Endothelial cell of umbilical vein (primary cell): ENCODE measurements at regions not wholly inside any gene's neighbourhood (a gene's known extent, or its start where the extent isn't known, plus 50 kb on each side); places are given as distances from the start of the nearest gene placed in this dataset.

Source experiments
- BruUV-seq: library from RNA; stranded (reverse); fragments of 400-500 nt; replicated peaks from 2 replicates; lab custom pipeline; 2021; lab: Mats Ljungman, UMichigan
- CTCF ChIA-PET: fragments of 300-600, 350-600 bp; sonication (Branson Sonifier 250); formaldehyde crosslinking; loops from one replicate; lab custom pipeline; 2021; ENCODE audit warnings: antibody characterized with exemption, inconsistent platforms; lab: Charles Lee
- POLR2A ChIA-PET: fragments of 300-600, 350-600 bp; sonication (Branson Sonifier 250); formaldehyde crosslinking; loops from one replicate; lab custom pipeline; 2021; ENCODE audit warnings: antibody characterized with exemption, inconsistent platforms; lab: Charles Lee
- DNase-seq: peaks from one replicate; pipeline ENCODE4 v3.0.0-alpha.2; 2011; ENCODE audit warnings: low read depth, low spot score
- FAIRE-seq: peaks from 2 replicates; lab custom pipeline; 2011; peaks lifted over from hg19 to GRCh38; lab: Jason Lieb, UNC
- H2AFZ ChIP-seq: 2 replicates; pipeline ENCODE4 v1.6.0; 2012; ENCODE audit warnings: low read depth, low read length, control low read depth, inconsistent platforms
- H3K27ac ChIP-seq: 2 replicates; pipeline ENCODE4 v1.5.1; 2011; ENCODE audit warnings: low read depth, mild to moderate bottlenecking, control low read depth, low read length, moderate library complexity; ENCODE audit not compliant: insufficient read depth
- H3K27me3 ChIP-seq, 2 experiments: 2 replicates each; pipeline versions ENCODE4 v1.6.0 to v1.6.1; 2011; ENCODE audit warnings: low read length in 2 of 2, mixed read lengths in 1 of 2; ENCODE audit not compliant: control insufficient read depth in 2 of 2, insufficient read depth in 2 of 2
- H3K36me3 ChIP-seq, 2 experiments: 2 replicates in 1 of 2; 3 replicates in 1 of 2; pipeline ENCODE4 v1.5.1; 2011; ENCODE audit warnings: low read length in 2 of 2, mild to moderate bottlenecking in 1 of 2, moderate library complexity in 1 of 2; ENCODE audit not compliant: control insufficient read depth in 2 of 2, insufficient read depth in 2 of 2; ENCODE audit errors: extremely low read depth in 1 of 2
- H3K4me1 ChIP-seq: 3 replicates; pipeline ENCODE4 v1.5.1; 2011; ENCODE audit warnings: mild to moderate bottlenecking, low read length; ENCODE audit not compliant: control insufficient read depth, insufficient read depth; ENCODE audit errors: extremely low read depth
- H3K4me2 ChIP-seq: 2 replicates; pipeline ENCODE4 v1.6.1; 2011; ENCODE audit warnings: low read length, control low read depth, mixed read lengths; ENCODE audit not compliant: insufficient read depth
- H3K4me3 ChIP-seq, 3 experiments: fragments of 200-600 bp in 1 of 3; sonication (generic), shearing (Covaris generic) in 1 of 3; replicated peaks in 1 of 3; 2 replicates each; pipeline ENCODE4 v1.5.1; 2011 to 2016; ENCODE audit warnings: control low read depth in 3 of 3, low read length in 3 of 3, mild to moderate bottlenecking in 2 of 3, inconsistent platforms in 1 of 3, low read depth in 1 of 3, moderate library complexity in 1 of 3; ENCODE audit not compliant: insufficient read depth in 1 of 3
- H3K79me2 ChIP-seq: 2 replicates; pipeline ENCODE4 v1.6.0; 2012; ENCODE audit warnings: low read length, inconsistent platforms; ENCODE audit not compliant: control insufficient read depth, insufficient read depth
- H3K9ac ChIP-seq: replicated peaks from 2 replicates; pipeline ENCODE3; 2011; ENCODE audit warnings: low read length, control low read depth; ENCODE audit not compliant: insufficient read depth; ENCODE audit errors: extremely low read depth
- H3K9me1 ChIP-seq: replicated peaks from 3 replicates; pipeline ENCODE4 v1.6.0; 2011; ENCODE audit warnings: mild to moderate bottlenecking, low read length; ENCODE audit not compliant: control insufficient read depth, insufficient read depth; ENCODE audit errors: extremely low read depth
- H3K9me3 ChIP-seq: replicated peaks from 2 replicates; pipeline ENCODE4 v1.5.1; 2012; ENCODE audit warnings: low read length, inconsistent platforms; ENCODE audit not compliant: control insufficient read depth, insufficient read depth
- H4K20me1 ChIP-seq: replicated peaks from 2 replicates; pipeline ENCODE3; 2011; ENCODE audit warnings: mild to moderate bottlenecking, low read length; ENCODE audit not compliant: control insufficient read depth, insufficient read depth; ENCODE audit errors: extremely low read depth
- CTCF ChIP-seq, 2 donors: IDR thresholded peaks; 1 replicate in 1 of 2; 2 replicates in 1 of 2; pipeline ENCODE4 v1.5.1; 2011; ENCODE audit warnings: low read length in 2 of 2, mild to moderate bottlenecking in 2 of 2, moderate library complexity in 2 of 2, control low read depth in 1 of 2, inconsistent platforms in 1 of 2, low read depth in 1 of 2; ENCODE audit not compliant: insufficient read depth in 1 of 2; ENCODE audit errors: extremely low read depth in 1 of 2
- EZH2 ChIP-seq: IDR thresholded peaks from 2 replicates; pipeline ENCODE4 v1.6.1; 2012; ENCODE audit warnings: borderline replicate concordance, low read depth, mild to moderate bottlenecking, moderate library complexity, low read length, inconsistent platforms; ENCODE audit not compliant: severe bottlenecking
- FOS ChIP-seq: IDR thresholded peaks from 2 replicates; pipeline ENCODE4 v1.6.1; 2011; ENCODE audit warnings: mild to moderate bottlenecking, low read length, moderate library complexity, borderline replicate concordance; ENCODE audit not compliant: insufficient read depth
- GATA2 ChIP-seq: IDR thresholded peaks from 2 replicates; pipeline ENCODE4 v1.7.0; 2011; ENCODE audit warnings: low read depth, mild to moderate bottlenecking, moderate library complexity, mixed read lengths, low read length; ENCODE audit not compliant: insufficient read length, insufficient read depth
- JUN ChIP-seq: IDR thresholded peaks from 2 replicates; pipeline ENCODE4 v1.6.1; 2011; ENCODE audit warnings: borderline replicate concordance, low read depth; ENCODE audit not compliant: insufficient read length, insufficient read depth
- MAX ChIP-seq: IDR thresholded peaks from 2 replicates; pipeline ENCODE4 v1.6.1; 2011; ENCODE audit not compliant: insufficient read depth, insufficient read length
- MYC ChIP-seq: IDR thresholded peaks from one replicate; pipeline ENCODE4 v1.6.1; 2011; ENCODE audit warnings: mild to moderate bottlenecking, low read depth, low read length
- POLR2A ChIP-seq: IDR thresholded peaks from 2 replicates; pipeline ENCODE4 v1.6.1; 2012; ENCODE audit warnings: low read depth, mild to moderate bottlenecking, control low read depth, low read length
- POLR2AphosphoS5 ChIP-seq: IDR thresholded peaks from 2 replicates; pipeline ENCODE4 v1.6.1; 2012; ENCODE audit warnings: low read depth, mild to moderate bottlenecking, control low read depth, low read length, moderate library complexity; ENCODE audit not compliant: insufficient read depth
- dilution Hi-C: fragments of 300-500 bp; cut with MboI; formaldehyde crosslinking; loops from one replicate; pipeline ENCODE4 v1.15.0; 2019; ENCODE audit warnings: low sequenced_read_pairs; ENCODE audit not compliant: extremely low pct_ligation_motif_present
- intact Hi-C: fragments of 100-400 bp; cut with micrococcal nuclease; formaldehyde crosslinking; loops from one replicate; pipeline ENCODE4 v1.10.0; 2022

- no peaks in the 10 kb centered on the region for H3K79me2 ChIP-seq
- H4K20me1 ChIP-seq: no peaks in the 10 kb centered on the region
- DNase-seq (no peak), FAIRE-seq (no peak)
- no peak overlapping the region for H3K27ac ChIP-seq
- no peaks in the 10 kb centered on the region for H3K4me1 ChIP-seq
- BruUV-seq: no TSS peak
- H3K9me1 ChIP-seq: no peaks in the 10 kb centered on the region
- no peak overlapping the region for H2AFZ ChIP-seq
- no peak overlapping the region for H3K4me2 ChIP-seq
- no peak overlapping the region for H3K4me3 ChIP-seq
- TF ChIP-seq POLR2AphosphoS5 (no peak), CTCF (IDR thresholded peaks at IDR 0.05; ENCODE audit: extremely low read depth in 1 of 2, insufficient read depth in 1 of 2, low read depth in 1 of 2, low read length in 2 of 2) (no peak), MAX (no peak), FOS (no peak), MYC (no peak), JUN (no peak), EZH2 (no peak), GATA2 (no peak), POLR2A (no peak)
- H3K9ac ChIP-seq: no peak overlapping the region
- intact Hi-C loops: no loop called here
- dilution Hi-C loops: no loop called here
- no peaks in the 10 kb centered on the region for H3K9me3 ChIP-seq
- H3K36me3 ChIP-seq: no peaks in the 10 kb centered on the region
- ChIA-PET CTCF (no interaction called here), POLR2A (no interaction called here)
- no peaks in the 10 kb centered on the region for H3K27me3 ChIP-seq
Measured at GRCh38 chr3:110126065-110126464, 788.7 kb upstream of the DPPA4 start.
